ENCODE measurements at regions not wholly inside any gene's neighbourhood (a gene's known extent, or its start where the extent isn't known, plus 50 kb on each side); places are given as distances from the start of the nearest gene placed in this dataset.

DNA sequence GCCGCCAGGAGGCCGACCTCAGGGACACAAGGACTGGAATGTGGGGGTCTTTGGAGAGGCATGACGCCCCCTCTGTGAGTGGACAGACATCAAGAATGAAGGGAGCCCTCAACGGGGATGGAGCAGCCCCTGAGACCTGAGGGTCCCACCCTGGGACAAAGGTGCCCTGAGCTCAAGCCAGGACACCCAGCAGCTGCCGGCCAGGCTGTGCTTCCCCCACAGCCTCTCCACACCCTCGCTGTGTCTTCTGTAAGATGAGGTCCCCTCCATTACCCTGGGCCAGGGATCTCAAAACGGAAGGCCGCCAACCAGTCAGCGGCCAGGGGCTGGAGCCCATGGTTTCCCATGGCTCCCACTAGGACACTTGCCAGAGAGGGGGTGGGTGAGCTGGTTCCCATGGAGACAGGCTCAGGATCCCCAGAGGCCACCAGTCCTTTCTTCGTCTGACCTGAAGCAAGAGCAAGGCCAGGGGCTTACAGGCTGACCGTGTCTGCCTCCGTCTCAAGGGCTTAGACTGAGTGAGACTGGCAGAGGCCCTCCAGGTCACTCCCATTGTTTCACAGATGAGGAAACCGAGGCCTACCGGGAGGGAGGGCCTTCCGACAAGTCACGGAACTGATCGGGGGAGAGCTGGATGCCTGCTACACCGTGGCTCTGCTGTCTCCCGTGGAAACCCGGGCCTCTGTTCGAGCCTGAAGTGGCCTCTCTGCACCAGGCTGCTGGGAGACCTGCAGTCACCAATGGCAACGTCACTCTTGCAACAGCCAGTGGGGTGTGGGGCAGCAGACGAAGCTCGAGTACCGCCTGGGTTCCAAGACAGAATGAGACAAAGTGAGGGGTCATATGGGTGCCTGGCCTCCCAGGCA is 91.7 kb upstream of the DIO3 start:
- no peak overlapping the region for H3K27ac ChIP-seq (ENCODE audit: low read depth, low read length)
- Mint-ChIP-seq H3K9me3 (no peaks in the 10 kb centered on the region), H3K4me1 (no peaks in the 10 kb centered on the region), H3K4me3 (no peak overlapping the region), H3K36me3 (peaks cover 0 to 2% (median 0%) of the 10 kb centered on the region in 3 donors), H3K27ac (no peak overlapping the region), H3K27me3 (peaks cover 7 to 19% of the 10 kb centered on the region in 2 donors)
- no peaks in the 10 kb centered on the region for H3K27me3 ChIP-seq (ENCODE audit: insufficient read depth, low read length, poor library complexity, severe bottlenecking)
- H3K36me3 ChIP-seq (ENCODE audit: insufficient read depth, low read length), result no peaks in the 10 kb centered on the region
- ChIA-PET CTCF (no interaction called here), POLR2A (no interaction called here)
- H3K4me3 ChIP-seq (ENCODE audit: low read length), result no peak overlapping the region
- H3K4me1 ChIP-seq (ENCODE audit: insufficient read depth, low read length), result no peaks in the 10 kb centered on the region
- no peaks in the 10 kb centered on the region for H3K9me3 ChIP-seq (ENCODE audit: low read length)
- no peak for DNase-seq

DNA sequence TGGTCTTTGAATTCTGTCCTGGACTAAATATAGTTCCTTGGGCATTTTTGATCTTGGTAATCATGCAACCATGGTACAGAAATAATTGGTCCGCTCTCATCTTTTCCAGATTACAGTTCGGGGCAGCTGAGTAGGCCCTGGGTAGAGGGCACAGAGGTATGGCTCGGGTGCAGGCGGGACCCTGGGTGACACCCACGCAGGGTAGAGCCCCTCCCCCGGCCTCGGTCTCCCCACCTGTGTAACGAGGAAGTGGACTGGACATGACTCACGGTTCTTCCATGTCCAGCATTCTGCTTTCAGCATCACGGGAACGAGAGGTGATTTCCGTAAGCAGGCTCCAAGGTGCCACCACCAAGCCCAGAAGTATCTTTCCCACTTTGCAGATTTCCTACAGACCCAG is 91.0 kb upstream of the DIO3 start:
- H3K4me3 Mint-ChIP-seq, result no peak overlapping the region
- Histone ChIP-seq H3K27me3 (ENCODE audit: insufficient read depth, low read length, poor library complexity, severe bottlenecking) (no peaks in the 10 kb centered on the region), H3K27ac (ENCODE audit: low read depth, low read length) (no peak overlapping the region), H3K4me3 (ENCODE audit: low read length) (no peak overlapping the region), H3K36me3 (ENCODE audit: insufficient read depth, low read length) (no peaks in the 10 kb centered on the region), H3K9me3 (ENCODE audit: low read length) (no peaks in the 10 kb centered on the region), H3K4me1 (ENCODE audit: insufficient read depth, low read length) (no peaks in the 10 kb centered on the region)
- peaks cover 0 to 2% (median 0%) of the 10 kb centered on the region in 3 donors for H3K36me3 Mint-ChIP-seq
- no peaks in the 10 kb centered on the region for H3K9me3 Mint-ChIP-seq
- CTCF ChIA-PET, result no interaction called here
- no peak overlapping the region for H3K27ac Mint-ChIP-seq
- peaks cover 5 to 21% of the 10 kb centered on the region in 2 donors for H3K27me3 Mint-ChIP-seq
- DNase-seq, result no peak
- H3K4me1 Mint-ChIP-seq, result no peaks in the 10 kb centered on the region
- POLR2A ChIA-PET, result no interaction called here

DNA sequence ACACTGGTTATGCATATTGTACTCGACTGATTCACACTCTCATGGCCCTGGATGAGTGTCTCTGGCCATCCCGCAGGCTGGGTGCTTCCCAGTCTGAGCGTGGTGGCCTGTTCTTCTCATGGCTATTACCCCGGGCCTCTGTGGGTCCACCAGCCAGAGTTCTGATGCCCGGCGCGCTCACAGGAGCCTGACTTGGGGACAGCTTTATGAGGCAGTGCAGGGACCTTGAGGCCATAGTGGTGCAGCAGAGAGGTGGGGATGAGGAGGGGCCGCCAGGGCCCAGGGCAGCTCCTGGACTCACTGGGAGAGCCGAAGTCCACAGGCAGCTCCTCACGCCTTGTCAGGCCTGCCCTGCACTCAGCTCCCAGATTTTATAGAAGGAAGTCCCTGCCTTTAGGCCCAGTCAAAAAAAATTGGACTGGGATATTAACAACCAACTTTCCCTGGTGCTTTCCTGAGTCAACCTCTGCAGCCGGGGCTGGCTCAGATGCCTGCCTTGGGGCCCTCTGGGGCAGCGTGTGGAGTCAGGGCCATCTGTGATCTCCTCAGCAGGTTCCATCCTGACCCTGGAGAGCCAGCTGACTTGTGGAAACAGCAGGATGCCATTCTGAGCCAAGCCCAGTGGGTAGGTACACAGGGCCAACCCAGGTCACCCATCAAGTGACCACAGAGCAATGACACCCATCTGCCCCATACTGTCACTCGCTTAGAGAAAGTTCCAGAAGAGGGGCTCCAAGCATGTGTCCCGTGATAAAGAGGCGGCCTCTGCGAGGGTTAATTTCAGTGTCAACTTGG is 89.4 kb upstream of the DIO3 start:
- Mint-ChIP-seq H3K36me3 (peaks cover 0 to 2% (median 0%) of the 10 kb centered on the region in 3 donors), H3K27me3 (peaks cover 6 to 30% of the 10 kb centered on the region in 2 donors), H3K4me3 (no peak overlapping the region), H3K9me3 (no peaks in the 10 kb centered on the region), H3K27ac (no peak overlapping the region), H3K4me1 (no peaks in the 10 kb centered on the region)
- H3K9me3 ChIP-seq (ENCODE audit: low read length), result no peaks in the 10 kb centered on the region
- H3K36me3 ChIP-seq (ENCODE audit: insufficient read depth, low read length), result no peaks in the 10 kb centered on the region
- DNase-seq, result no peak
- ChIA-PET CTCF (no interaction called here), POLR2A (no interaction called here)
- H3K27me3 ChIP-seq (ENCODE audit: insufficient read depth, low read length, poor library complexity, severe bottlenecking), result no peaks in the 10 kb centered on the region
- no peak overlapping the region for H3K4me3 ChIP-seq (ENCODE audit: low read length)
- no peak overlapping the region for H3K27ac ChIP-seq (ENCODE audit: low read depth, low read length)
- no peaks in the 10 kb centered on the region for H3K4me1 ChIP-seq (ENCODE audit: insufficient read depth, low read length)

DNA sequence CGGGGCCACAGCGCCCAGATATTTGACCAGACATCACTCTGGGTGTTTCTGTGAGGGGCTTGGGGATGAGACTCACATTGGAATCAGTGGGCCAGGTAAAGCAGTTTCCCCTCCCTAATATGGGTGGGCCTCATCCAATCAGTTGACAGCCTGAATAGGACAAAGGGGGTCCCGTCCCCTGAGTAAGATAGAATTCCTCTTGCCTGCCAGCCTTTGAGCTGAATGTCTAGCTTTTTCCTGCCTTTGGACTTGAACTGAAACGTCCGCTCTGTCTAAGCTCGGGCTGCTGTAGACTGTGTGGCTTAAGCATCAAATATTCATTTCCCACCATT is 88.8 kb upstream of the DIO3 start:
- no peak overlapping the region for H3K4me3 ChIP-seq (ENCODE audit: low read length)
- H3K4me3 Mint-ChIP-seq, result no peak overlapping the region
- H3K36me3 Mint-ChIP-seq, result peaks cover 0 to 2% (median 0%) of the 10 kb centered on the region in 3 donors
- H3K4me1 ChIP-seq (ENCODE audit: insufficient read depth, low read length), result no peaks in the 10 kb centered on the region
- H3K27ac ChIP-seq (ENCODE audit: low read depth, low read length), result no peak overlapping the region
- no peaks in the 10 kb centered on the region for H3K9me3 Mint-ChIP-seq
- H3K9me3 ChIP-seq (ENCODE audit: low read length), result no peaks in the 10 kb centered on the region
- no peaks in the 10 kb centered on the region for H3K27me3 ChIP-seq (ENCODE audit: insufficient read depth, low read length, poor library complexity, severe bottlenecking)
- no peak overlapping the region for H3K27ac Mint-ChIP-seq
- H3K27me3 Mint-ChIP-seq, result peaks cover 6 to 29% of the 10 kb centered on the region in 2 donors
- ChIA-PET POLR2A (no interaction called here), CTCF (no interaction called here)
- no peak for DNase-seq
- no peaks in the 10 kb centered on the region for H3K36me3 ChIP-seq (ENCODE audit: insufficient read depth, low read length)
- H3K4me1 Mint-ChIP-seq, result no peaks in the 10 kb centered on the region

DNA sequence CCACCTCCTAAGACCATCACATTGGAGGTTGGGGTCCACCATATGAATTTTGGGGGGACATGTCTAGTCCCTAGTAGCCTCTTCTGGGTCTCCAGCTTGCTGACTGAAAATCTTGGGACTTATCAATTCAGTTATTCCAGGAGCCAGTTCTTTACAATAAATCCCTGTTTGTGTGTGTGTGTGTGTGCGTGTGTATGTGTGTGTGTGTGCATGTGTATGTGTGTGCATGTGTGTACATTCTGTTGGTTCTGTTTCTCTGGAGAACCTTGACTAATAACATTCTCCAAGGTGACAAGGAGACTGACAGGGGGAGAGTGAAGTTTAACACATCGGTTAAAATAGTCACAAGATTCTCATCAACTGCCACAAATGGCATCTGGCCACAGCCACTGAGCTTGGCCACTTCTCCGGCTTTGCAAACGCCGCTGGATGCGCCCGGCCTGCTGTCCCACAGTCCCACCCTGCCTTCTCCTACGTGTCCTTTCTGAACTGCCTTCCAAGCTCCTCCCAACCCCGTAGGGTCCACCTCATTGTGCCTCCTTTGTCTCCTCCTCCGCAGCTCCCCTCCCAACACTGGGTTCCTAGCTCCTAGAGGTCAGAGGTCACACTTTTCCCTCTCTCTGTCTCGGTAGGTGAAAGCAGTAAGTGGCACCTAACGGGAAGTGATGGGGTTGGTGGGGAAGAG is 88.1 kb upstream of the DIO3 start:
- Histone ChIP-seq H3K36me3 (ENCODE audit: insufficient read depth, low read length) (no peaks in the 10 kb centered on the region), H3K27me3 (ENCODE audit: insufficient read depth, low read length, poor library complexity, severe bottlenecking) (no peaks in the 10 kb centered on the region), H3K4me1 (ENCODE audit: insufficient read depth, low read length) (no peaks in the 10 kb centered on the region), H3K4me3 (ENCODE audit: low read length) (no peak overlapping the region), H3K27ac (ENCODE audit: low read depth, low read length) (no peak overlapping the region), H3K9me3 (ENCODE audit: low read length) (no peaks in the 10 kb centered on the region)
- ChIA-PET POLR2A (no interaction called here), CTCF (no interaction called here)
- no peak for DNase-seq
- Mint-ChIP-seq H3K27ac (no peak overlapping the region), H3K36me3 (peaks cover 0 to 2% (median 0%) of the 10 kb centered on the region in 3 donors), H3K27me3 (peaks cover 6 to 34% of the 10 kb centered on the region in 2 donors), H3K9me3 (no peaks in the 10 kb centered on the region), H3K4me3 (no peak overlapping the region), H3K4me1 (no peaks in the 10 kb centered on the region)

DNA sequence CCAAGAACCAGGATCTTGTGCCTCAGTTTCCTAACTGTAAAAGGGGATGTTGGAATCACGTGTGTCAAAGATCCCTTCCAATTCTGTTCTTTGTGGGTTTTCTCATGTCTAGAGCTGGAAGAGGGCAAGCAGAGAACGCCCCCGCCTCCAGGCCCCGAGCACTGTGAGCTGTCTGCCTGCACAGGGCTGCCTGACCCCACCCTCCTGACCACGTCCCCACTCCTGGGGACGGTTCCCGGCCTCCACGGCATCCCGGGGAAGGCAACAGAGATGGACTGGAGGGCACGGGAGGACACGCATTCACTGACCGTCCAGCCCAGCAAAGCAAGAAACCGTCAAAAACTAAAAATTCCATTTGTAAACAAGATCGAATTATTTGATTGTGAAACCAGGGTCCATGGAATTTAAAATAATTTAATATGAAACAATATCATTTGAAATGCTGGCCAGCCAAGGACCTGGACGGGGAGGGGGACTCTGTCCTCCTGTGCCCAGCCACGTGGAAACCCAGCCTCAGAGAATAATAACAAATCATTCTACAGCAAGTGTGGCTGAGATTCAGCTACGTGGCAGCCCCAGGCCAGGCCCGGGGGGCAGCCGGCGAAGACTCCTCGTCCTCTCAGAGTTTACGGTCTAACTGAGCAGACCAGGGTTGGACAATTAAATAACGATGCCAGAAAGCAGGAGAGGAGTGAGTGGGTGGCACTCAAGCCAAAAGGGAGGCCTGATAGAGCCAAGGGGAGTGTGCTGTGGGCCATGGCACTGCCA is 87.3 kb upstream of the DIO3 start:
- POLR2A ChIA-PET, result no interaction called here
- no peak overlapping the region for H3K27ac Mint-ChIP-seq
- no peak overlapping the region for H3K4me3 ChIP-seq (ENCODE audit: low read length)
- H3K27me3 Mint-ChIP-seq, result peaks cover 8 to 34% of the 10 kb centered on the region in 2 donors
- H3K4me1 ChIP-seq (ENCODE audit: insufficient read depth, low read length), result no peaks in the 10 kb centered on the region
- CTCF ChIA-PET, result no interaction called here
- no peaks in the 10 kb centered on the region for H3K27me3 ChIP-seq (ENCODE audit: insufficient read depth, low read length, poor library complexity, severe bottlenecking)
- no peak overlapping the region for H3K4me3 Mint-ChIP-seq
- no peak for DNase-seq
- no peaks in the 10 kb centered on the region for H3K4me1 Mint-ChIP-seq
- H3K27ac ChIP-seq (ENCODE audit: low read depth, low read length), result no peak overlapping the region
- H3K36me3 Mint-ChIP-seq, result peaks cover 0 to 2% (median 0%) of the 10 kb centered on the region in 3 donors
- no peaks in the 10 kb centered on the region for H3K9me3 Mint-ChIP-seq
- no peaks in the 10 kb centered on the region for H3K36me3 ChIP-seq (ENCODE audit: insufficient read depth, low read length)
- no peaks in the 10 kb centered on the region for H3K9me3 ChIP-seq (ENCODE audit: low read length)

DNA sequence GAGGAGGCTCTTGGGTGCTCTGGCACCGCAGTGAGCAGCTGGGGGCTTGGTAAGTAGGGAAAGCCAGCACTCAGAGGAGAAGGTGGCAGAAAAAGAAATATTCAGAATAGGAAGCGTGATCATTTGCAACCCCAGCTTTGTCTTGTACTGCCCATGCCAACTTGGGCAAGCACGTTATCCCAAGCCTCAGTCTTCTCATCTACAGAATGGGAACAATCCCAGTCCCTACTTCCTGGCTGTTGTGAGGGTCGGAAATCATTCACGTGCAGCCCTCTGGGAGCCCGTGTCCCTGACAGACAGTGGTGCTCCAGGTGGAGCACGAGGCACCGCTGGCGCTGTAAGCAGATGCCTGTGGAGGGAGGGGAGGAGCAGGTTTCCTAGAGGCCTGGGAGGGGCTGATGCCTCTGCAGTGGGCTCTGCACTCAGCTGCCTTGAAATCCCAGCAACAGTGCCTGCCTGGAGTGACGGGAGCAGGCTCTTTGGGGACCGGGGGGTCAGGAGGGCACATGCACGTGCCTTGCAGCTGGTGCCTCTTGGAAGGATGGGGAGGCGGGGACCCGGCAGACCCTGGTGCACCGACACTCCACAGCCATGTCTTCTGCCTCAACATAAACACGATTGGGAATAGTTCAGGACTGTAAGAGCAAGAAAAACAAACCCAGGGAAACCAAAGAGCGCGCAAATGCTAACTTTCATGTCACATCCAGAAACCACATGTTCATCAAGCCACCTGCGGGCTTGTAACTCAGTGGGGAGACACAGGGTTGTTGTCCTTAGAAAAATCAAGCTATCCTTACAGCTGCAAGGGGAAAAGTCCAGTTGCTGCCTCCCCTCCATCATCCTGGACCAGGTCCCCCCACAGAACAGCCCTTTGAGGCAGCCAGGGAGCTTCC is 86.5 kb upstream of the DIO3 start:
- H3K27me3 Mint-ChIP-seq, result peaks cover 12 to 34% of the 10 kb centered on the region in 2 donors
- H3K27me3 ChIP-seq (ENCODE audit: insufficient read depth, low read length, poor library complexity, severe bottlenecking), result no peaks in the 10 kb centered on the region
- CTCF ChIA-PET, result no interaction called here
- no peaks in the 10 kb centered on the region for H3K9me3 ChIP-seq (ENCODE audit: low read length)
- no peak overlapping the region for H3K4me3 ChIP-seq (ENCODE audit: low read length)
- H3K36me3 Mint-ChIP-seq, result peaks cover 0 to 2% (median 0%) of the 10 kb centered on the region in 3 donors
- H3K4me1 ChIP-seq (ENCODE audit: insufficient read depth, low read length), result no peaks in the 10 kb centered on the region
- no peaks in the 10 kb centered on the region for H3K36me3 ChIP-seq (ENCODE audit: insufficient read depth, low read length)
- peak in 1 of 5 donors; percentile 32 for DNase-seq
- no peak overlapping the region for H3K27ac ChIP-seq (ENCODE audit: low read depth, low read length)
- no peak overlapping the region for H3K4me3 Mint-ChIP-seq
- no peaks in the 10 kb centered on the region for H3K4me1 Mint-ChIP-seq
- POLR2A ChIA-PET, result interaction anchor here (0.5 kb wide), 1 partner anchor 1663 kb away, joined by 4 read pairs; no protein-coding TSS in a partner anchor
- H3K27ac Mint-ChIP-seq, result no peak overlapping the region
- no peaks in the 10 kb centered on the region for H3K9me3 Mint-ChIP-seq
